Right lobe of liver (tissue), 6 donors: ENCODE measurements at regions not wholly inside any gene's neighbourhood (a gene's known extent, or its start where the extent isn't known, plus 50 kb on each side); places are given as distances from the start of the nearest gene placed in this dataset.

Source experiments
- ATAC-seq, 4 donors: fragments of 200-7000 bp; cut with Tn5 transposase; one replicate each; pipeline ENCODE4 v1.9.1; 2020; ENCODE audit warnings: mild to moderate bottlenecking in 4 of 4, moderate library complexity in 4 of 4
- DNase-seq, 3 donors: peaks; one replicate each; pipeline ENCODE4 v3.0.0-alpha.2; 2020
- H3K27ac ChIP-seq, 3 donors: fragments of 200-600 bp; one replicate each; pipeline ENCODE4 v1.8.0; 2022
- H3K27me3 ChIP-seq, 2 donors: fragments of 200-600 bp; one replicate each; pipeline ENCODE4 v1.8.0; 2022
- H3K36me3 ChIP-seq, 4 donors: fragments of 200-600 bp; sonication (generic) in 1 of 4; one replicate each; pipeline versions ENCODE4 v1.5.1 to v1.8.0; 2017 to 2022; ENCODE audit warnings: control low read depth in 1 of 4
- H3K4me1 ChIP-seq, 4 donors: fragments of 200-600 bp; sonication (generic) in 1 of 4; one replicate each; pipeline versions ENCODE4 v1.5.1 to v1.8.0; 2017 to 2022; ENCODE audit warnings: control low read depth in 1 of 4
- H3K4me3 ChIP-seq, 3 donors: fragments of 200-600 bp; one replicate each; pipeline ENCODE4 v1.8.0; 2022
- H3K9me3 ChIP-seq, 4 donors: fragments of 200-600 bp; sonication (generic) in 1 of 4; one replicate each; pipeline versions ENCODE4 v1.5.1 to v1.8.0; 2017 to 2022; ENCODE audit warnings: control low read depth in 1 of 4
- CTCF ChIP-seq, 4 donors: fragments of 200-600 bp in 3 of 4; fragments of 450-650 bp in 1 of 4; IDR thresholded peaks; one replicate each; pipeline versions ENCODE4 v1.5.1 to v1.8.0; 2016 to 2022; ENCODE audit warnings: antibody characterized with exemption in 4 of 4, mild to moderate bottlenecking in 2 of 4
- POLR2A ChIP-seq: fragments of 450-650 bp; IDR thresholded peaks from one replicate; pipeline ENCODE4 v1.6.1; 2017; ENCODE audit warnings: antibody characterized with exemption, mild to moderate bottlenecking
- WGBS: methylation state at CpG from one replicate; pipeline ENCODE4 v1.1.6; 2018; ENCODE audit warnings: low coverage, low lambda C conversion rate; ENCODE audit not compliant: insufficient coverage; ENCODE audit errors: missing lambda C conversion rate; 5-methylcytosine and 5-hydroxymethylcytosine counted together
- intact Hi-C, 2 donors: fragments of 100-400 bp; cut with DNase I; formaldehyde crosslinking; loops; one replicate each; pipeline versions ENCODE4 v1.11.2 to v1.14.1; 2022
- donor health status: DM: no; HTN: yes; CAD: no.
- donor health status: DM: no; HTN: no; CAD: no.
- donor health status: DM: no; HTN: no; CAD: no.
- donor health status: DM: no; HTN: yes; CAD: no.
- donor health status: DM: no; HTN: yes; CAD: no.

- no peaks in the 10 kb centered on the region for H3K4me1 ChIP-seq
- intact Hi-C loops, result no loop called here
- TF ChIP-seq POLR2A (no peak), CTCF (IDR thresholded peaks at IDR 0.05) (no peak)
- no peak for ATAC-seq
- no peaks in the 10 kb centered on the region for H3K9me3 ChIP-seq
- H3K36me3 ChIP-seq, result no peaks in the 10 kb centered on the region
- H3K27me3 ChIP-seq, result no peaks in the 10 kb centered on the region
- no peak overlapping the region for H3K27ac ChIP-seq
- no peak for DNase-seq
- WGBS, result 53% methylated on average over 4 of the region's 4 CpGs
- no peak overlapping the region for H3K4me3 ChIP-seq
Observed at GRCh38 chr2:107062173-107062572, 176.2 kb upstream of the ST6GAL2 start.

GRCh38 chr2:107062599-107063220 is 176.7 kb upstream of the ST6GAL2 start:
- 29% methylated on average over 5 of the region's 5 CpGs for WGBS
- ATAC-seq, result no peak
- Histone ChIP-seq H3K27me3 (no peaks in the 10 kb centered on the region), H3K36me3 (no peaks in the 10 kb centered on the region), H3K4me1 (no peaks in the 10 kb centered on the region), H3K27ac (no peak overlapping the region), H3K4me3 (no peak overlapping the region), H3K9me3 (no peaks in the 10 kb centered on the region)
- TF ChIP-seq CTCF (IDR thresholded peaks at IDR 0.05), result no peak
- TF ChIP-seq POLR2A, result no peak
- intact Hi-C loops, result no loop called here
- no peak for DNase-seq

GRCh38 chr2:107063228-107063627 is 177.3 kb upstream of the ST6GAL2 start:
- Histone ChIP-seq H3K36me3 (no peaks in the 10 kb centered on the region), H3K9me3 (no peaks in the 10 kb centered on the region), H3K27me3 (no peaks in the 10 kb centered on the region), H3K4me1 (no peaks in the 10 kb centered on the region), H3K4me3 (no peak overlapping the region), H3K27ac (no peak overlapping the region)
- TF ChIP-seq POLR2A (no peak), CTCF (IDR thresholded peaks at IDR 0.05) (no peak)
- DNase-seq, result no peak
- WGBS, result 83% methylated on average over 3 of the region's 3 CpGs
- intact Hi-C loops, result no loop called here
- ATAC-seq, result no peak

GRCh38 chr2:107064750-107065149 is 178.8 kb upstream of the ST6GAL2 start:
- ATAC-seq, result no peak
- intact Hi-C loops, result no loop called here
- H3K4me3 ChIP-seq, result no peak overlapping the region
- 57% methylated on average over 3 of the region's 6 CpGs for whole genome bisulfite sequencing
- no peak for DNase-seq
- no peak overlapping the region for H3K27ac ChIP-seq
- no peaks in the 10 kb centered on the region for H3K9me3 ChIP-seq
- no peaks in the 10 kb centered on the region for H3K4me1 ChIP-seq
- no peaks in the 10 kb centered on the region for H3K27me3 ChIP-seq
- no peak for TF ChIP-seq CTCF (IDR thresholded peaks at IDR 0.05)
- TF ChIP-seq POLR2A, result no peak
- no peaks in the 10 kb centered on the region for H3K36me3 ChIP-seq
